ENCODE measurements at regions not wholly inside any gene's neighbourhood (a gene's known extent, or its start where the extent isn't known, plus 50 kb on each side); places are given as distances from the start of the nearest gene placed in this dataset.

DNA sequence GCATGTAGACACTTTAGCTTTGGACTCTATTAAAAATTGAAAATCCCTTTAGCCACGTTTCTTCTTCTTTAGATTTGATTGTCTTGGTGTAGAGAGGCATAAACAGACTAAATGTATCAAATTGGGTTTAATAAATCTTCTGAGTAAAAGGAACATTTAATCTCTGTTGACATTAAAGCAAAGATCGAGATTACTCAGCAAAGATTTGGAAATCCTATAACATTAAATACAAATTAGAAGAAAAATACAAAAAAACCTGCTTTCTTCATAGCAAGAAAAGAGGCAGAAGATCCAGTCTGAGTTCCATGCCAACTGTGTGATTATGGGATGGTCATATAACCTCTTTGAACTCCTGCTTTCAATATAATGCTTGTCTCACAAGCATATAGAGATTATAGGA is 172.3 kb downstream of the GJA1 start:
- H3K4me3 ChIP-seq (replicated peaks; ENCODE audit: insufficient read depth, low read length), result no peak overlapping the region
- H3K27me3 ChIP-seq (ENCODE audit: insufficient read depth, poor library complexity, severe bottlenecking), result no peaks in the 10 kb centered on the region
- no peak overlapping the region for H3K27ac ChIP-seq (replicated peaks)
- no peak for TF ChIP-seq SPI1 (IDR thresholded peaks at IDR 0.05; ENCODE audit: borderline replicate concordance, low read depth)
- TF ChIP-seq GABPA (IDR thresholded peaks at IDR 0.05; ENCODE audit: low read depth), result no peak
- TF ChIP-seq, protein P1, sequence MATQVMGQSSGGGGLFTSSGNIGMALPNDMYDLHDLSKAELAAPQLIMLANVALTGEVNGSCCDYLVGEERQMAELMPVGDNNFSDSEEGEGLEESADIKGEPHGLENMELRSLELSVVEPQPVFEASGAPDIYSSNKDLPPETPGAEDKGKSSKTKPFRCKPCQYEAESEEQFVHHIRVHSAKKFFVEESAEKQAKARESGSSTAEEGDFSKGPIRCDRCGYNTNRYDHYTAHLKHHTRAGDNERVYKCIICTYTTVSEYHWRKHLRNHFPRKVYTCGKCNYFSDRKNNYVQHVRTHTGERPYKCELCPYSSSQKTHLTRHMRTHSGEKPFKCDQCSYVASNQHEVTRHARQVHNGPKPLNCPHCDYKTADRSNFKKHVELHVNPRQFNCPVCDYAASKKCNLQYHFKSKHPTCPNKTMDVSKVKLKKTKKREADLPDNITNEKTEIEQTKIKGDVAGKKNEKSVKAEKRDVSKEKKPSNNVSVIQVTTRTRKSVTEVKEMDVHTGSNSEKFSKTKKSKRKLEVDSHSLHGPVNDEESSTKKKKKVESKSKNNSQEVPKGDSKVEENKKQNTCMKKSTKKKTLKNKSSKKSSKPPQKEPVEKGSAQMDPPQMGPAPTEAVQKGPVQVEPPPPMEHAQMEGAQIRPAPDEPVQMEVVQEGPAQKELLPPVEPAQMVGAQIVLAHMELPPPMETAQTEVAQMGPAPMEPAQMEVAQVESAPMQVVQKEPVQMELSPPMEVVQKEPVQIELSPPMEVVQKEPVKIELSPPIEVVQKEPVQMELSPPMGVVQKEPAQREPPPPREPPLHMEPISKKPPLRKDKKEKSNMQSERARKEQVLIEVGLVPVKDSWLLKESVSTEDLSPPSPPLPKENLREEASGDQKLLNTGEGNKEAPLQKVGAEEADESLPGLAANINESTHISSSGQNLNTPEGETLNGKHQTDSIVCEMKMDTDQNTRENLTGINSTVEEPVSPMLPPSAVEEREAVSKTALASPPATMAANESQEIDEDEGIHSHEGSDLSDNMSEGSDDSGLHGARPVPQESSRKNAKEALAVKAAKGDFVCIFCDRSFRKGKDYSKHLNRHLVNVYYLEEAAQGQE (IDR thresholded peaks at IDR 0.05; ENCODE audit: insufficient replicate concordance, low read depth), result no peak
- TF ChIP-seq, protein P2, sequence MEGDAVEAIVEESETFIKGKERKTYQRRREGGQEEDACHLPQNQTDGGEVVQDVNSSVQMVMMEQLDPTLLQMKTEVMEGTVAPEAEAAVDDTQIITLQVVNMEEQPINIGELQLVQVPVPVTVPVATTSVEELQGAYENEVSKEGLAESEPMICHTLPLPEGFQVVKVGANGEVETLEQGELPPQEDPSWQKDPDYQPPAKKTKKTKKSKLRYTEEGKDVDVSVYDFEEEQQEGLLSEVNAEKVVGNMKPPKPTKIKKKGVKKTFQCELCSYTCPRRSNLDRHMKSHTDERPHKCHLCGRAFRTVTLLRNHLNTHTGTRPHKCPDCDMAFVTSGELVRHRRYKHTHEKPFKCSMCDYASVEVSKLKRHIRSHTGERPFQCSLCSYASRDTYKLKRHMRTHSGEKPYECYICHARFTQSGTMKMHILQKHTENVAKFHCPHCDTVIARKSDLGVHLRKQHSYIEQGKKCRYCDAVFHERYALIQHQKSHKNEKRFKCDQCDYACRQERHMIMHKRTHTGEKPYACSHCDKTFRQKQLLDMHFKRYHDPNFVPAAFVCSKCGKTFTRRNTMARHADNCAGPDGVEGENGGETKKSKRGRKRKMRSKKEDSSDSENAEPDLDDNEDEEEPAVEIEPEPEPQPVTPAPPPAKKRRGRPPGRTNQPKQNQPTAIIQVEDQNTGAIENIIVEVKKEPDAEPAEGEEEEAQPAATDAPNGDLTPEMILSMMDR (IDR thresholded peaks at IDR 0.05; ENCODE audit: insufficient read depth, low read length), result no peak
- no peak for TF ChIP-seq POLR2AphosphoS5 (IDR thresholded peaks at IDR 0.05; ENCODE audit: low read depth)
- no peak for DNase-seq (ENCODE audit: low read depth in 1 of 2, low spot score in 1 of 2)

DNA sequence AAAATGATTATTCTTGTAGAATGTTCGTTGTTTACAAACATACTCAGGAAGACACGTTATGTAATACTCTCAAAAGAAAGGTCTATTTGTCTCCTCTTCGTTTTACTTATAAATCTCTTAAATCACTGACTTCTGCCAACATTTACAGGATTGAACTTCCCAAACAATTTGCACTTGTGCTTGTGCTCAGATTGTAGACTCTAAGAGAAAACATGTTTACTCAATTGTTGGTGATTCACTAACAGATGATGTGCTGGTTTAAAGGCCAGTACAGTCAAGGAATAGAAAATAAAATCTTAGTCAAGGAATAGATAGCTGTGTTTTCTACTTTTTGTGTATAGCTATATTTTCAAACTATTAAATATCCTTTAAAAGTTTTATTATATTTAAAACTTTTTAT is 172.8 kb downstream of the GJA1 start:
- H3K4me3 ChIP-seq (replicated peaks; ENCODE audit: insufficient read depth, low read length), result no peak overlapping the region
- no peak for DNase-seq (ENCODE audit: low read depth in 1 of 2, low spot score in 1 of 2)

DNA sequence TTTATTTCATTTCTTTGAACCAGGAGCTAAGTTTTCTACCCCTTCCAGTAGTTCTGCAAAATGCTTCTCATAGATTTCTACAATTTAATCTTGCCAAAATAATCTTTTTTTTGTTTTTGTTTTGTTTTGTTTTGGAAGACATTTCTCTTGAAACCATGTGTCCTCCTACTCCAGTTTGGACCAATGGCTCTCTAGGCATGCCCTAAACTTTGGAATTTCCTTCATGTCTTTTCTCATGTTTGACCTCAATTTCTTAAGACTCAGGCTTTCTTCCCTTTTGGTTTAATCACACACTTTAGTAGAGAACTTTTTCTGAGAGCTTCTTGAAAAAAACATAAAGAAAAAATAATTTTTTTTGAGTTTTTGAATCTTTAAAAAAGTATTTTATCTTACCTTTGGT is 173.8 kb downstream of the GJA1 start:
- Histone ChIP-seq H3K27me3 (ENCODE audit: insufficient read depth, poor library complexity, severe bottlenecking) (no peaks in the 10 kb centered on the region), H3K27ac (replicated peaks) (no peak overlapping the region), H3K4me3 (replicated peaks; ENCODE audit: insufficient read depth, low read length) (no peak overlapping the region)
- TF ChIP-seq SPI1 (IDR thresholded peaks at IDR 0.05; ENCODE audit: borderline replicate concordance, low read depth), result no peak
- TF ChIP-seq, protein P2 (IDR thresholded peaks at IDR 0.05; ENCODE audit: insufficient read depth, low read length), result no peak
- no peak for TF ChIP-seq GABPA (IDR thresholded peaks at IDR 0.05; ENCODE audit: low read depth)
- TF ChIP-seq, protein P1 (IDR thresholded peaks at IDR 0.05; ENCODE audit: insufficient replicate concordance, low read depth), result no peak
- TF ChIP-seq POLR2AphosphoS5 (IDR thresholded peaks at IDR 0.05; ENCODE audit: low read depth), result no peak
- DNase-seq (ENCODE audit: low read depth in 1 of 2, low spot score in 1 of 2), result no peak

More for the DNA sequence above, 172.8 kb downstream of the GJA1 start:
- Histone ChIP-seq H3K27ac (replicated peaks) (no peak overlapping the region), H3K27me3 (ENCODE audit: insufficient read depth, poor library complexity, severe bottlenecking) (no peaks in the 10 kb centered on the region)
- TF ChIP-seq GABPA (IDR thresholded peaks at IDR 0.05; ENCODE audit: low read depth) (no peak), SPI1 (IDR thresholded peaks at IDR 0.05; ENCODE audit: borderline replicate concordance, low read depth) (no peak), POLR2AphosphoS5 (IDR thresholded peaks at IDR 0.05; ENCODE audit: low read depth) (no peak)
- TF ChIP-seq, protein P2 (IDR thresholded peaks at IDR 0.05; ENCODE audit: insufficient read depth, low read length), result no peak
- TF ChIP-seq, protein P1 (IDR thresholded peaks at IDR 0.05; ENCODE audit: insufficient replicate concordance, low read depth), result no peak
